ENCODE measurements at regions not wholly inside any gene's neighbourhood (a gene's known extent, or its start where the extent isn't known, plus 50 kb on each side); places are given as distances from the start of the nearest gene placed in this dataset.

DNA sequence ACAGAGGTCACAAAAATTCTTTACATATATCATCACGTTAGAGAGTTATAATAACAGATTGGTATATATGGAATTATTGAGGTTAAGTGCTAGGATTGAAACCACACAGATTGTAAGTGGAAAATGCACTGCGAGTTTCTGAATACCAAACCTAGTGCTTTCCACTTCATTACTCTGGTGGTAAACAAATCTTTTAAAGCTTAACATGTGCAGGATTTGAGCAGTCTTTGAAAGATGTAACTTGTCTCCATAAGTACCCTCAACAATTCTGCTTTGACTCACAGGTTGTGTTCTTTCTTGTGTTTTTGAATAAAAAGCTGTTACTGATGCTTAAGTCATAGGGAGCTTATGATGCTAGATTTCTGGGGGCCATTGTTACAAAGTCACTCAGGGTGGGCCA lies 314.7 kb upstream of the DACH1 start:
- in situ Hi-C loops (cut with MboI; ENCODE audit: low sequenced_read_pairs), result no loop called here

GRCh38 chr13:72180253-72180952 lies 313.4 kb upstream of the DACH1 start:
- in situ Hi-C loops (cut with MboI; ENCODE audit: low sequenced_read_pairs), result no loop called here

DNA sequence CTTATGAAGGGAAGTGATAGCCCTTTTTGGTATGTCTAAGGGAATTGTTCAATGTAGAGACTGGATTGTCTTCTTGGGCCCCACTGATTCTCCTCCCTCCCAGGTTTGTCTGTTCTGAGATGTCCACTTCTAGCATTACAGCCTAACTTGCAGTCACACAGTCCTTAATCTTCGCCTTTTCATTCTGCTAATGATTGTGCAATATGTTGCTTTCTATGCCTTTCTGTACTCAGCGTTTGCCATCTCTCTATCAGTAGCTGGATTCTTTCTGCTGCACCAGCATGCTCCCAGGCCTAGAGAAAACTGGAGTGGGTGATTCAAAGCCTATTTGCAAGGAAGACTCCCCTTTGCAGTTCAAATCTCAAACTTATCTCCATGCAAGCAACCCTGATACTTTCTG lies 307.5 kb upstream of the DACH1 start:
- in situ Hi-C loops (cut with MboI; ENCODE audit: low sequenced_read_pairs), result no loop called here

- in situ Hi-C loops (cut with MboI; ENCODE audit: low sequenced_read_pairs), result no loop called here
Observed at GRCh38 chr13:72170571-72170970, 303.6 kb upstream of the DACH1 start.

DNA sequence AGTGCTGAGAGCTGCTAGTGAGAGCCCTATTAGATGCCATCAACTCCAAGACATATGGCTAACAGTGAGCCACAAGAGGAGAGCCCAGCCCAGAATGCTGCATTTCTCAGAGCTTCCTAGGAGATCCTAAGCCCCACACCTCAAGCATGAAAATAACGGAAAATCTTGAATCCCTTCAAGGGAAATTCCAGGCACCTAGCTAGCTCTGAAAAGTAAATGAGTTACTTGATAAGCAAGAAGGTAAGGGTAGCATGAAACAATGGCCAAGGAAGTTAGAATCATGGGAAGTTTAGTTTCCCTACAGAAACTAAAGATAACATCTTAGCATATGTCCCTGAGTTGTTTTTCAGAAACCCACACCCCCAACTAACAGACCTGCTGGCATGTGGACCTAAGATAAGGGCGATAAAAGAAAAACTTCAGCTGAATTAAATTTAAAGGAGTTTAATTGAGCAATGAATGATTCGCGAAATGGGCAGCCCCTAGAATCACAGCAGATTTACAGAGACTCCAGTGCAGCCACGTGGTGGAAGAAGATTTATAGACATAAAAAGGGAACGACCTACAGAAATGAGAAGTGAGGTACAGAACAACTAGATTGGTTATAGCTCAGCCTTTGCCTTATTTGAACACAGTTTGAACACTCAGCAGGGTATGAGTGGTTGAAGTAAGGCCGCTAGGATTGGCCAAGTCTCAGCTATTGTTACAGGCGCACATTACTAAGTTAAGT lies 301.3 kb upstream of the DACH1 start:
- in situ Hi-C loops (cut with MboI; ENCODE audit: low sequenced_read_pairs), result no loop called here

GRCh38 chr13:72166102-72166650 lies 299.2 kb upstream of the DACH1 start:
- in situ Hi-C loops (cut with MboI; ENCODE audit: low sequenced_read_pairs), result no loop called here

DNA sequence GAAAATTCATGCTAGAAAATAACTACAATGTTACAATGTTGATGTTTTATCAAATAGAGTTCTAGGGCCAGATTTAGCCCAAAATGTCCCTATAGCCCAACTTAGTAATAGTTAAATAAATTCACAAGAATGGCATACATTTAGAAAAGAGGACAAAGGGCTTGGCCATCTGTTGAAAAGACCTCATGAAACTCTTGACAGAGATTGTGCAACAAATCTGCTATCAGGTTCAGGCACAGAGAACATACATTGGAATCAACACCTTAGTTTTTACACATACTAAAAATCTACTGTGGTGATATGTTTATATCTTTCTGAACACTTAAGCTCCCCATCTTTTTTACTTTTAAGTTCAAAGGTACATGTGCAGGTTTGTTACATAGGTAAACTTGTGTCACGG lies 298.3 kb upstream of the DACH1 start:
- in situ Hi-C loops (cut with MboI; ENCODE audit: low sequenced_read_pairs), result no loop called here

DNA sequence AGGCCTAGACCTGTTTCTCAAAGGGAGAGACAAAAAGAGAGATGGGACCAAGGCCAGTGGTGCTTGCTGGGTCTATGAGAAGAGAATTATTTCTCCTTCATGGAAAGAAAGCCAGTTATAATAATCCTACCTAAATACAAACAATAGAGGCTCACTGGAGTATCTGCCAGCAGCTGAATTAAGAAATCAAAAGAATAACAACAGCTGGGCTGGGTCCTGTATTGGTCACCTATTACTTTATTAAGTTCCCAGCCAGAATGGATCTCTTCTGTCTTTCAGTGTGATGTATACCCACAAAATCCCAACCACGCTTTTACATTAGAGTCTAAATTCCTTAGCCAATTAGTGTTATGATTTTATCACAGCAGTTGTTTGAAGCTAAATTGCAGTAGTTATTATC lies 297.8 kb upstream of the DACH1 start:
- in situ Hi-C loops (cut with MboI; ENCODE audit: low sequenced_read_pairs), result no loop called here

GRCh38 chr13:72163678-72164077 lies 296.7 kb upstream of the DACH1 start:
- in situ Hi-C loops (cut with MboI; ENCODE audit: low sequenced_read_pairs), result no loop called here

GRCh38 chr13:72160977-72161376 lies 294.0 kb upstream of the DACH1 start:
- in situ Hi-C loops (cut with MboI; ENCODE audit: low sequenced_read_pairs), result no loop called here

DNA sequence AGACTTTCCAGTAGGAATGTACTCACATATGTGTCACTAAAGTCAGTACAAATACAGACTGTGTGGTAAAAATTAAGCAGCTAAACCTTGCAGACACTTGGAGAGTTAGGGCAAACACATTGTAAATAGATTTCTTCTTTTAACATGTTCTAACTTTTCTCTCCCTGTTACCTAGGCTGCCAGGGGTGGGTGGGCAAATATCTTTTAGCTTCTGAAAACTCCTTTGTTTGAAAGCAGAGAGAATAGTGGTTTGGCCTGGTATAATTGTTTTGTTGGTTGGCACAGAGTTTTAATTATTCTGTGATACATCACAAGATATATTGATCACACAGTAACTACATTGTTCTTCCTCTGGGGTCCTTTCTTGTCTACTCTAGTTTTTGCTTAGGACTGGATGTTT lies 289.8 kb upstream of the DACH1 start:
- in situ Hi-C loops (cut with MboI; ENCODE audit: low sequenced_read_pairs), result no loop called here

DNA sequence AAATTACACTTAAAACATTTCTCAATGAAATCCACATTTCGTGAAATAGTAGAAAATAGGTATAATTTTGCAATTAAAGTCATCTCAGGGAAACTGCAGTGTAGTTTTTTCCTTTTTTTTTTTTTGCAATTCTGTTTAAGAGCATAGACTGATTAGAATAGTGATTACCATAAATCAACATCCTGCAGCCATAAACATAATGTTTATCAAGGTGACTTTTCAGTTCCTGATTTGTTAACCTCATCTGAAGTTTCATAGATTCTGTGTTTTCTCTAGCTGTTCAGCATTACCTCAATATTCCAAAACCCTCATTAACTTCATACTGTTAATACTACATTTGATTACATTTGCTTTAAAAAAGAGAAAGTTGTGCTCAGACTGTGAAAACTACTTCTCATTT lies 286.3 kb upstream of the DACH1 start:
- in situ Hi-C loops (cut with MboI; ENCODE audit: low sequenced_read_pairs), result no loop called here

DNA sequence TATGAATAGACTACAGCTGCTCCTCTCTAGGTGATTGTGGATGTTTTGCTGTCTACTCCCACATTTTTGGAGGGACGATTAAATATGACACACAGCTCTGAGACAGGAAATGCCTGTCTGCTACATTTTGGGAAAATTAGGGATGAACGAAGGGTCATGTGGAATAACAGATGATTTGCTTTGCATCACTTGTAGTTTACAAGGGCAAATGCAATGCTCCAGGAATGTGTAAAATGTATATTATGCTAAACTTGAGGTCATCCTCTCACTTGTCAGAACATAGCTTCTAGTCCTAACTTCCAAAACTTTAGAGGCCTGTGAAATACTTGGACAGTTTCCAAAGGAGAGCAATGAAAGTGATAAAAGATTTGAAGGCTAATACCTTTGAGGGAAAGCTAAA lies 284.2 kb upstream of the DACH1 start:
- in situ Hi-C loops (cut with MboI; ENCODE audit: low sequenced_read_pairs), result no loop called here

GRCh38 chr13:72150502-72150901 lies 283.5 kb upstream of the DACH1 start:
- in situ Hi-C loops (cut with MboI; ENCODE audit: low sequenced_read_pairs), result no loop called here

GRCh38 chr13:72149701-72150100 lies 282.7 kb upstream of the DACH1 start:
- in situ Hi-C loops (cut with MboI; ENCODE audit: low sequenced_read_pairs), result no loop called here

DNA sequence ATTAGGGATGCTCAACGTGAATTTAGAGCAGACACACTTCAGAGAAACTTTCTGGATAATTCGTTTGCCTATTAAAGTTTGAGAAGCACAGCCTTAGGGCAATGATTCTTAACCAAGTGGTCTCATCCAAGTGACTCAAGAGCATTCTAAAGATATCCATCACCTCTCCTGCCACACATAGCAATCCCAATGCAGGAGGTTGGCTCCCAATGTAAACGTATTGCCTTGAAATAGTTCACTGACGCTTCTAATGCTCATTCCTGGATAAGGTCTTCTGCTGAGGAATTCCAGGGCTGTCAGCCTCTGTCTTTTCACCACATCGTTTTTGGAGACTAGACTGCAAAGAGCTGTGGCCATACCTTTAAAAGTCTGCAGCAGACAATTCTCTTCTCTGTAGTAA lies 279.8 kb upstream of the DACH1 start:
- in situ Hi-C loops (cut with MboI; ENCODE audit: low sequenced_read_pairs), result no loop called here

DNA sequence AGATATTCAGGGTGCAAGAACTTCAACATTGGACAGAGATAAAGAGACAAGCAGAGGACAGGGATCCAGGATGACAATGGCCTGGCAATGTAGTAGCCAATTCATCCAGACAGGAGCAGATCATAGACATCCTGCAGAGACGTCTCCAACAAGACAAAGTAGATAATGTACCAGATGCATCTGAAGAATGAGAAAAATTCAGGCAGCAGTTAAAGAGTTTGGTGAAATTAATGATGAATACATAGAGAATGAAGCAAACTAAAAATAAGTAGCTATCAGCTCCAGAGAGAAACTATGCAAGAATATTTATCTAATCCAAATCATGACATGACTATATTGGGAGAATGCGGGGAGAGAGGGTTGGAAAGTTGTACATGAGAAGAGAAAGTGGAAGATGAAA lies 278.4 kb upstream of the DACH1 start:
- in situ Hi-C loops (cut with MboI; ENCODE audit: low sequenced_read_pairs), result no loop called here

DNA sequence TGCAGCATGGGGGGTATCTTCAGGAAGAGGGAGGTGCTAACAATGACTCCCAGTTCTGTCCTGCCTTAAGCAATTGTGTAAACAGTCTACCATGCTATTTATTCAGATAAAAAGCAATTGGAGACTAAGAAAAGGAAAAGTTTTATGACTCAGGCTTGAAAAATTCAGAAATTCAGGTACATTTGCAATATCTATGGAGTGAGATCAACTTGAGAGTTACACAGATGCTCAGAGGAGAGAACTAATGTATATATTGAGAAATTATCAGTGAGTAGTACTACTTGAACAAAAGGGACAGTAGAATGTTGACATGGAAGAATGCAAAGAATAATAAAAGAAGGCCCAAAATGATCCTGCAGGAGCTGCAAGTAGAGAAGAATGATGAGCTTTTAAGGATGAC lies 277.6 kb upstream of the DACH1 start:
- in situ Hi-C loops (cut with MboI; ENCODE audit: low sequenced_read_pairs), result no loop called here

DNA sequence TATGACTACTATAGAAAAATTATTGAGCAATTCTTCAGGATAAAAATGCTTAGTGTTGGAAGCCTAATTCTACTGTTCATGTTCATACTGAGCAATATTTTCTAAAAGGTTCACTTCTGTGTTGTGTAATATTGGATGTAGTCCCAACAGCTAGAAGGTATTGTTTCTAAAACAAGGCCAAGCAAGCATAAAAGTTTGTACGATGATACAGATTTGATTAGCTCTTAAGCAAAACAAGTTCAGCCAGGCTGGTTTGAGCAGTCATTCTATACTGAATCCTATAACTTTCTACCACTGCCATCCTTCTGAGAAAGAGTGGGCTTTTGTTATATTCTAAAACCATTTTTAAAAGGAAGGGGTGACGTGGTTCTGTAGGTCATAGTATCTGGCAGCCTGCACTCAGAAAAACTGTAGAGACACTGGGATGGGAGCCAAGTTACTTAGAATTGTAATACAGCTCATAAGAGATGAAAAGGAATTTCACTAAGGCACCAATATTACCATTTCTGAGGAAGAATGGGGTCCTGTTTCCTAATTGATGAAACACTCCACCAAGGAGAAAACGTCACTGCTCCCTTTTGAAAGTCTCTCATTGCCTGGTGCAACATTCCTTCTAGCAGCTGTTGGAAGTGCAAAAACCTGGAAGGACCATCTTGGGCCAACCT lies 275.0 kb upstream of the DACH1 start:
- in situ Hi-C loops (cut with MboI; ENCODE audit: low sequenced_read_pairs), result no loop called here

DNA sequence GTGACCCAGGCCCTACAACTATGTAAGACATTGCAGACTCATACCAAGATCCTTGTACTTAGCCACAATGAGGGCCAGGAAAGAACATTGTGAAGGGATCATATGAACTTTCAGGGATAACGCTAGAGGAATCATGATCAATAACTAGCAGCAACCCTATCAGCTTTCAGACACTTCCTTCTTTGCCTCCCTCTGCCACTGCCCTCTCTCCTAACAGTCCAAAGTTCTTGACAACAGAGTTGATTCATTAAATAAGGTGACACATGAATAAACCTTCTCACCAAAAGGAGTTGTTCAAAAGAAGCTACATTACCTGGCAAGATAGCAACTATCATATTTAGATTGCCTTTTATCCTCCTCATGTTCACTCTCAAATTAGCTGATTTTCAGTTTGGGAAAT lies 272.2 kb upstream of the DACH1 start:
- in situ Hi-C loops (cut with MboI; ENCODE audit: low sequenced_read_pairs), result no loop called here

DNA sequence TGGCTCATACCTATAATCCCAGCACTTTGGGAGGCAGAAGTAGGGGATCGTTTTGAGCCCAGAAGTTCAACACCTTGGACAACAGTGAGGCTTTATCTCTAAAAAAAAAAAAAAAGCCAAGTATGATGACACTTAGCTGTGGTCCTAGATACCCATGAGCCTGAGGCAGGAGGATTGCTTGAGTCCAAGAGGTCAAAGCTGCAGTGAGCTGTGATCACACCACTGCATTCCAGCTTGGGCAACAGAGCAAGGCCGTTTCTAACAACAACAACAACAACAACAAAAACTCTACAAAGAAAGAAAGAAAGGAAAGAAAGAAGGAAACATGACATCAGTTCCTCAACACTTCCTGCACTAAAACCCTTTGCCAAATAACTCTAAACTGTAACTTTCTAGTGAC lies 265.1 kb upstream of the DACH1 start:
- in situ Hi-C loops (cut with MboI; ENCODE audit: low sequenced_read_pairs), result no loop called here

DNA sequence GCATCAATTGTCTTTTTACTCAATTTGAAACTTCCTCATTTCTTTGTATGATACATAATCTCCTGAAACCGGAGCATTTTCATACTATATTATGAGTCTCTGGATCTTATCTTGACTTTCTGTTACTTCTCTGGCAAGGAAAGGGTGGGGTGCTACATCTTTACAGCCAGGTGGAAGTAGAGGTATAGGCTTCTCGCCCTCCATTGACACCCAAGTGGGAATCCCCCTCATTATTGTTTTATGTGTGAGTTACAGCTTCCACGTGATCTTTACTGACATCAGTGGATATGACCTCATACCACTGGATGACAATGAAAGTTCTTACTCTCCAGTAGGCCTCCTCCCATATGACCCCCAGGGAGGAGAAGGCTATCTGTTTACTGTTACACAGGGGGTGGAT lies 262.1 kb upstream of the DACH1 start:
- in situ Hi-C loops (cut with MboI; ENCODE audit: low sequenced_read_pairs), result no loop called here

All from HL-60/S4 treated with retinoic acid at 250 ng/mL for 4 days and 3 days (cell line).